H1 (cell line): ENCODE measurements at regions not wholly inside any gene's neighbourhood (a gene's known extent, or its start where the extent isn't known, plus 50 kb on each side); places are given as distances from the start of the nearest gene placed in this dataset.

Experiments used
- ATF3 ChIP-seq: IDR thresholded peaks from 2 replicates; pipeline ENCODE4 v1.6.1; 2011; ENCODE audit warnings: low read depth, mild to moderate bottlenecking, low read length; ENCODE audit not compliant: insufficient read depth
- CTCF ChIP-seq, 3 experiments: IDR thresholded peaks; 1 replicate in 2 of 3; 2 replicates in 1 of 3; pipeline versions ENCODE4 v1.5.1 to v1.6.1; 2011; ENCODE audit warnings: low read length in 3 of 3, mild to moderate bottlenecking in 3 of 3, inconsistent platforms in 2 of 3, low read depth in 1 of 3, moderate library complexity in 1 of 3; ENCODE audit not compliant: insufficient read depth in 1 of 3; ENCODE audit errors: control extremely low read depth in 1 of 3
- SUZ12 ChIP-seq: fragments of 200-600 bp; sonication (generic); IDR thresholded peaks from 2 replicates; pipeline ENCODE4 v1.6.1; 2012; ENCODE audit warnings: mild to moderate bottlenecking, inconsistent platforms, low read length, moderate library complexity, mixed read lengths

- TF ChIP-seq SUZ12 (no peak), ATF3 (no peak), CTCF (IDR thresholded peaks at IDR 0.05; ENCODE audit: control extremely low read depth in 1 of 3, insufficient read depth in 1 of 3, low read depth in 1 of 3, low read length in 3 of 3) (no peak)
These were observed 393.1 kb upstream of the STEAP1 start (continued) for GRCh38 chr7:89761173-89761572.
